HG03039 (cell line): ENCODE measurements at regions not wholly inside any gene's neighbourhood (a gene's known extent, or its start where the extent isn't known, plus 50 kb on each side); places are given as distances from the start of the nearest gene placed in this dataset.
A peak's percentile ranks its signal among the peaks of the same experiment; 100 is the strongest.

ENCODE experiments used
- ATAC-seq: cut with Tn5 transposase; IDR thresholded peaks from one replicate; pipeline ENCODE4 v1.9.1; 2021; ENCODE audit warnings: mild to moderate bottlenecking, moderate library complexity; ENCODE audit not compliant: unreplicated experiment

GRCh38 chr2:177314722-177315264, 50.3 kb upstream of the NFE2L2 start:
- ATAC-seq: no peak

- no peak for ATAC-seq
Observed at GRCh38 chr2:177315364-177315763, 50.8 kb upstream of the NFE2L2 start.

- no peak for ATAC-seq
Observed at GRCh38 chr2:177316756-177317155, 52.2 kb upstream of the NFE2L2 start.

- ATAC-seq: no peak
Observed at GRCh38 chr2:177317443-177317842, 52.9 kb upstream of the NFE2L2 start.

GRCh38 chr2:177317857-177318256, 53.3 kb upstream of the NFE2L2 start:
- no peak for ATAC-seq

- no peak for ATAC-seq
Observed at GRCh38 chr2:177318613-177319012, 54.1 kb upstream of the NFE2L2 start.

- no peak for ATAC-seq
Observed at GRCh38 chr2:177320596-177320995, 56.1 kb upstream of the NFE2L2 start.

- ATAC-seq: no peak
Observed at GRCh38 chr2:177322801-177323261, 58.3 kb upstream of the NFE2L2 start.

- no peak for ATAC-seq
Observed at GRCh38 chr2:177324797-177325196, 60.3 kb upstream of the NFE2L2 start.

- ATAC-seq: peak; percentile 63
Observed at GRCh38 chr2:177325554-177325953, 61.0 kb upstream of the NFE2L2 start.

- ATAC-seq: no peak
Observed at GRCh38 chr2:177326005-177326404, 61.5 kb upstream of the NFE2L2 start.

GRCh38 chr2:177326591-177326990, 62.1 kb upstream of the NFE2L2 start:
- ATAC-seq: no peak

GRCh38 chr2:177327009-177327408, 62.5 kb upstream of the NFE2L2 start:
- no peak for ATAC-seq

GRCh38 chr2:177328056-177328455, 63.5 kb upstream of the NFE2L2 start:
- ATAC-seq: no peak

GRCh38 chr2:177329064-177329463, 63.5 kb upstream of the AGPS start:
- ATAC-seq: no peak

- ATAC-seq: no peak
Observed at GRCh38 chr2:177331466-177331997, 61.0 kb upstream of the AGPS start.

GRCh38 chr2:177332026-177332991, 60.3 kb upstream of the AGPS start:
- peak; percentile 60 for ATAC-seq

GRCh38 chr2:177332992-177333388, 59.6 kb upstream of the AGPS start:
- no peak for ATAC-seq

GRCh38 chr2:177334940-177335543, 57.5 kb upstream of the AGPS start:
- no peak for ATAC-seq

- ATAC-seq: no peak
Observed at GRCh38 chr2:177335917-177336450, 56.6 kb upstream of the AGPS start.

- no peak for ATAC-seq
Observed at GRCh38 chr2:177338177-177338721, 54.3 kb upstream of the AGPS start.
